GM23248 (cell line): ENCODE measurements at regions not wholly inside any gene's neighbourhood (a gene's known extent, or its start where the extent isn't known, plus 50 kb on each side); places are given as distances from the start of the nearest gene placed in this dataset.

Experiments used
- EZH2 ChIP-seq: fragments of 200-600 bp; sonication (generic); IDR thresholded peaks from 2 replicates; pipeline ENCODE4 v1.6.1; 2018; ENCODE audit warnings: antibody characterized with exemption, mild to moderate bottlenecking; ENCODE audit not compliant: insufficient read depth, poor library complexity, severe bottlenecking
- EZH2phosphoT487 ChIP-seq: fragments of 200-600 bp; sonication (generic); IDR thresholded peaks from 2 replicates; pipeline ENCODE4 v1.6.1; 2018; ENCODE audit warnings: antibody characterized with exemption, moderate library complexity, mild to moderate bottlenecking, low read depth; ENCODE audit not compliant: insufficient read depth

DNA sequence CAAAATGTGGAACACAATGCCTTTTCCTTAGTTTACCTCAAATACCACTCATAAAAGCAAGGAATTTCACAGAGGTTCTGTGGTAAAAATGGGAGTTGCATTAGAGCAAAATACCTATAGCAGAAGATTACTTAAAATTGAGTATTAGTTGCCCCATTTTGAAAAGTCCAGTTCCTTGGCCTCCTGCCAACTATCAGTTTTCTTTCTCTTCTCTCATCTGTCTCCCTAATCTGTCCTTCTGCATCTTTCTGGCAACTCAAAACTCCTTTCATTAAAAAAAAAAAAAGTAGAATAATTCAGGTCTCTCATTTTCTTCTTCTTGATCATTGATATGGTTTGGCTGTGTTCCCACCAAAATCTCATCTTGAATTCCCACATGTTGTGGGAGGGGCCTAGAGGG lies 127.3 kb downstream of the ATP23 start:
- no peak for TF ChIP-seq EZH2phosphoT487
- TF ChIP-seq EZH2, result no peak
